ENCODE measurements at regions not wholly inside any gene's neighbourhood (a gene's known extent, or its start where the extent isn't known, plus 50 kb on each side); places are given as distances from the start of the nearest gene placed in this dataset.

GRCh38 chr6:82629921-82630320 is 266.3 kb downstream of the TPBG start:
- Histone ChIP-seq H4K20me1 (ENCODE audit: insufficient read depth) (no peaks in the 10 kb centered on the region), H3K4me2 (ENCODE audit: unreplicated experiment) (no peak overlapping the region), H3F3A (ENCODE audit: insufficient read depth) (no peaks in the 10 kb centered on the region), H3K9ac (no peak overlapping the region), H3K9me2 (ENCODE audit: insufficient read depth) (no peaks in the 10 kb centered on the region), H3K4me1 (ENCODE audit: insufficient read depth) (no peaks in the 10 kb centered on the region), H3K4me3 (no peak overlapping the region), H3K27ac (no peak overlapping the region), H3K27me3 (replicated peaks; ENCODE audit: insufficient read depth) (no peaks in the 10 kb centered on the region), H3K79me2 (ENCODE audit: insufficient read depth) (no peaks in the 10 kb centered on the region), H3K36me3 (ENCODE audit: low read depth) (no peaks in the 10 kb centered on the region), H3K9me3 (ENCODE audit: low read depth) (no peaks in the 10 kb centered on the region), H2AFZ (no peak overlapping the region)
- in situ Hi-C loops (cut with MboI), result no loop called here
- TF ChIP-seq EZH2phosphoT487 (IDR thresholded peaks at IDR 0.05; ENCODE audit: insufficient read depth, low read depth), result no peak
- no peak for TF ChIP-seq EZH2 (IDR thresholded peaks at IDR 0.05; ENCODE audit: insufficient read depth, poor library complexity, severe bottlenecking)
- no peak for DNase-seq
- 41 to 48% methylated on average over 3 of the region's 3 CpGs for WGBS, 2 experiments (ENCODE audit: low coverage in 1 of 2, low lambda C conversion rate in 2 of 2, missing lambda C conversion rate in 2 of 2)

- Histone ChIP-seq H3K79me2 (ENCODE audit: insufficient read depth) (no peaks in the 10 kb centered on the region), H3K9me2 (ENCODE audit: insufficient read depth) (no peaks in the 10 kb centered on the region), H4K20me1 (ENCODE audit: insufficient read depth) (no peaks in the 10 kb centered on the region), H3K4me3 (no peak overlapping the region), H3K4me2 (ENCODE audit: unreplicated experiment) (no peak overlapping the region), H2AFZ (no peak overlapping the region), H3K9ac (no peak overlapping the region), H3K4me1 (ENCODE audit: insufficient read depth) (no peaks in the 10 kb centered on the region), H3K27ac (no peak overlapping the region), H3K27me3 (replicated peaks; ENCODE audit: insufficient read depth) (peaks cover 4% of the 10 kb centered on the region), H3K9me3 (ENCODE audit: low read depth) (no peaks in the 10 kb centered on the region), H3K36me3 (ENCODE audit: low read depth) (no peaks in the 10 kb centered on the region), H3F3A (ENCODE audit: insufficient read depth) (no peaks in the 10 kb centered on the region)
- in situ Hi-C loops (cut with MboI), result no loop called here
- 11 to 12% methylated on average over 1 of the region's 1 CpG for WGBS, 2 experiments (ENCODE audit: low coverage in 1 of 2, low lambda C conversion rate in 2 of 2, missing lambda C conversion rate in 2 of 2)
- no peak for DNase-seq
- TF ChIP-seq EZH2phosphoT487 (IDR thresholded peaks at IDR 0.05; ENCODE audit: insufficient read depth, low read depth) (no peak), EZH2 (IDR thresholded peaks at IDR 0.05; ENCODE audit: insufficient read depth, poor library complexity, severe bottlenecking) (no peak)
These were observed 278.1 kb downstream of the TPBG start for GRCh38 chr6:82641677-82642076.

GRCh38 chr6:82645536-82646230 is 282.1 kb downstream of the TPBG start:
- Histone ChIP-seq H4K20me1 (ENCODE audit: insufficient read depth) (no peaks in the 10 kb centered on the region), H3K9me2 (ENCODE audit: insufficient read depth) (no peaks in the 10 kb centered on the region), H3K79me2 (ENCODE audit: insufficient read depth) (no peaks in the 10 kb centered on the region), H3K36me3 (ENCODE audit: low read depth) (no peaks in the 10 kb centered on the region), H3K4me3 (no peak overlapping the region), H3K4me2 (ENCODE audit: unreplicated experiment) (no peak overlapping the region), H3K27ac (no peak overlapping the region), H3K9ac (no peak overlapping the region), H2AFZ (no peak overlapping the region), H3K27me3 (replicated peaks; ENCODE audit: insufficient read depth) (no peaks in the 10 kb centered on the region; the same call in 1 of the 2 replicates), H3K4me1 (ENCODE audit: insufficient read depth) (no peaks in the 10 kb centered on the region), H3F3A (ENCODE audit: insufficient read depth) (no peaks in the 10 kb centered on the region), H3K9me3 (ENCODE audit: low read depth) (no peaks in the 10 kb centered on the region)
- DNase-seq, result no peak
- in situ Hi-C loops (cut with MboI), result no loop called here
- WGBS, 2 experiments (ENCODE audit: low coverage in 1 of 2, low lambda C conversion rate in 2 of 2, missing lambda C conversion rate in 2 of 2), result 14 to 22% methylated on average over 3 of the region's 3 CpGs
- TF ChIP-seq EZH2 (IDR thresholded peaks at IDR 0.05; ENCODE audit: insufficient read depth, poor library complexity, severe bottlenecking) (no peak), EZH2phosphoT487 (IDR thresholded peaks at IDR 0.05; ENCODE audit: insufficient read depth, low read depth) (no peak)

- H3K9me2 ChIP-seq (ENCODE audit: insufficient read depth), result no peaks in the 10 kb centered on the region
- H3K9ac ChIP-seq, result no peak overlapping the region
- H3K4me1 ChIP-seq (ENCODE audit: insufficient read depth), result no peaks in the 10 kb centered on the region
- no peaks in the 10 kb centered on the region for H3K36me3 ChIP-seq (ENCODE audit: low read depth)
- no peak overlapping the region for H3K4me3 ChIP-seq
- H3F3A ChIP-seq (ENCODE audit: insufficient read depth), result no peaks in the 10 kb centered on the region
- peak; percentile 1 for DNase-seq
- no peaks in the 10 kb centered on the region; the same call in 1 of the 2 replicates for H3K27me3 ChIP-seq (replicated peaks; ENCODE audit: insufficient read depth)
- no peaks in the 10 kb centered on the region for H3K79me2 ChIP-seq (ENCODE audit: insufficient read depth)
- no peak overlapping the region for H3K4me2 ChIP-seq (ENCODE audit: unreplicated experiment)
- H4K20me1 ChIP-seq (ENCODE audit: insufficient read depth), result no peaks in the 10 kb centered on the region
- no peak overlapping the region for H3K27ac ChIP-seq
- in situ Hi-C loops (cut with MboI), result no loop called here
- H2AFZ ChIP-seq, result no peak overlapping the region
- TF ChIP-seq EZH2phosphoT487 (IDR thresholded peaks at IDR 0.05; ENCODE audit: insufficient read depth, low read depth), result no peak
- TF ChIP-seq EZH2 (IDR thresholded peaks at IDR 0.05; ENCODE audit: insufficient read depth, poor library complexity, severe bottlenecking), result no peak
- H3K9me3 ChIP-seq (ENCODE audit: low read depth), result no peaks in the 10 kb centered on the region
- WGBS, 2 experiments (ENCODE audit: low coverage in 1 of 2, low lambda C conversion rate in 2 of 2, missing lambda C conversion rate in 2 of 2), result 8 to 19% methylated on average over 1 of the region's 1 CpG
These were observed 282.6 kb downstream of the TPBG start for GRCh38 chr6:82646231-82646615.

Measured in GM23248 (cell line).